NCI-H1694 (cell line): ENCODE measurements at regions not wholly inside any gene's neighbourhood (a gene's known extent, or its start where the extent isn't known, plus 50 kb on each side); places are given as distances from the start of the nearest gene placed in this dataset.

Experiments used
- DNase-seq: peaks from one replicate; lab custom pipeline; 2025; lab: John Stamatoyannopoulos, UW

DNA sequence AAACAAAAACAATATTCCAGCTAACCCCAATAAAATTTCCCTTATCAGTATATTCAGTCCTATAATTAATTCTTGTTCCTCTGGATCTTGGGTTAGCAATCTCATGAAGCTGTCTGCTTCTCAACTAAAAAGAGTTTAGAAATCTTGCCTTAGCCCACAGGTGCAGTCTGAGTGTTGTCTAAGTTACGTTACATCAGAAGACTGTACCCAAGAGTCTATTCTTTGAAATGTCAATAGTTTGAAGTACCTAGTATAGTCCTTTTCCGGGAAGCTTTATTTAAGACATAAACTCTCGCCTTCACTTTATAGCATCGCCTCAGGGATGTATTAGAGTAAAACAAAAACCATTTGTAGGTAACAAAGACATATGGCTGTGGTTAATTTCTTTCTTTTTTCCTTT lies 465.1 kb downstream of the FUT8 start:
- no peak for DNase-seq

GRCh38 chr14:65878586-65878985 lies 466.1 kb downstream of the FUT8 start:
- no peak for DNase-seq

DNA sequence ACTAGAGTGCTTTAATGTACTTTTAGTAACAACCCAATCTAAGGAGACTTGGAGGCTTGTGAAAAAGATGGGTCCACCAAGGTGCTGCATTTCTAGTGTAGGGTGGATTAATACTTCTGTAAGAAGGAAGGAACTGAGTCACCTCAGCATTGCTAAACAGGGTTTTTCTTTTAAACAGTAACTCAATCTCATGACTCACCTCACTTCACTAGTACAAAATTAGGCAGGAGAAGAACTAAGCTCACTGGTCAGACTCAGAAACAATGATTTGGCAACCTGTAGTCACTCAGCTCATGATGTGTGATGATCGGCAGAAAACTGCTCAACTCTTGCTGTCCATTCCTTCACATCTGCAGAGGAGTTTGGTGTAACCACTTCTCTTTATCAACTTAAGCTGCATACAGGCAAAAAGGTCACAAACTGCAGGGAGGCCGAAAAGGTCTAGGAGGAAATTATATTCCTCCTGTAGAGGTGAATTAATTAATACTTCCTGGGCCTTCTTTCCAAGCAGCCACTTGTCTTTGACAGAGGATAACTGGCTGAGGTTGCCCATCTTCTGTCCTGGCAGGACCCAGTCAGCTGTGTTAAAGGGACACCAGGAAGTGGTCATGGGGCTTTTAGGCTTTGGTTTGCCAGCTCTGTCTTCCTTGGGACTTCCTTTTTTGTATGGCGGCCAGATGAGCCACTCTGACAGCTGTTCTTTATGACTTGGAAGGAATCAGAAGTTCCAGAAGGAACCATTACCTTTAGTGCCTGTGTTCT lies 466.9 kb downstream of the FUT8 start:
- DNase-seq, result no peak

- no peak for DNase-seq
Measured at GRCh38 chr14:65880507-65880906, 468.0 kb downstream of the FUT8 start.

- no peak for DNase-seq
Measured at GRCh38 chr14:65881642-65882041, 469.1 kb downstream of the FUT8 start.

GRCh38 chr14:65888677-65889076 lies 476.1 kb downstream of the FUT8 start:
- no peak for DNase-seq

DNA sequence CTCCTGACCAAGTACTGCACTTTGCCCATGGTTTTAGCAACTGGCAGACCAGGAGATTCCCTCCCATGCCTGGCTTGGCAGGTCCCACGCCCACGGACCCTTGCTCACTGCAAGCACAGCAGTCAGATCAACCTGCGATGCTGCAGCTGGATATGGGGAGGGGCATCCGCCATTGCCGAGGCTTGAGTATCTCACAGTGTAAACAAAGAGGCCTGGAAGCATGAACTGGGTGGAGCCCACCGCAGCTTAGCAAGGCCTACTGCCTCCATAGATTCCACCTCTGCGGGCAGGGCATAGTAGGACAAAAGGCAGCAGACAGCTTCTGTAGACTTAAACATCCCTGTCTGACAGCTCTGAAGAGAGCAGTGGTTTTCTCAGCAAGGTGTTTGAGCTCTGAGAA lies 479.8 kb downstream of the FUT8 start:
- no peak for DNase-seq

- DNase-seq, result no peak
Measured at GRCh38 chr14:65900164-65900563, 487.6 kb downstream of the FUT8 start.

DNA sequence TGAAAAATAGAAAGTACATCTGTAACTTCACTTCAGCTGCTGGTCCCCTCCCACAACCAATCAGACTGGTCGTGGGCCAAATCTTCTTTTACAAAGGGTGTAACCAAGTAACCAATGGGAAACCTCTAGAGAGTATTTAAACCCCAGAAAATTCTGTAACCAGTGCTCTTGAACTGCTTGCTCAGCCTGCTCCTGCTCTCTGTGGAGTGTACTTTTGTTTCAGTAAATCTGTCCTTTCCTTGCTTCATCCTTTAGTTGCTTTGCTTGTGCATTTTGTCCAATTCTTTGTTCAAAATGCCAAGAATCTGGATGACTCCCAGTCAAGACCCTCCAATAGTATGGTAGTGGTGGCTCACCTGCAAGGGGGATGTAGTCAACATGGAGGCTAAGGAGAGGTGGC lies 489.1 kb downstream of the FUT8 start:
- DNase-seq, result no peak

GRCh38 chr14:65904988-65905387 lies 492.5 kb downstream of the FUT8 start:
- no peak for DNase-seq

GRCh38 chr14:65906344-65906743 lies 493.8 kb downstream of the FUT8 start:
- DNase-seq, result no peak

DNA sequence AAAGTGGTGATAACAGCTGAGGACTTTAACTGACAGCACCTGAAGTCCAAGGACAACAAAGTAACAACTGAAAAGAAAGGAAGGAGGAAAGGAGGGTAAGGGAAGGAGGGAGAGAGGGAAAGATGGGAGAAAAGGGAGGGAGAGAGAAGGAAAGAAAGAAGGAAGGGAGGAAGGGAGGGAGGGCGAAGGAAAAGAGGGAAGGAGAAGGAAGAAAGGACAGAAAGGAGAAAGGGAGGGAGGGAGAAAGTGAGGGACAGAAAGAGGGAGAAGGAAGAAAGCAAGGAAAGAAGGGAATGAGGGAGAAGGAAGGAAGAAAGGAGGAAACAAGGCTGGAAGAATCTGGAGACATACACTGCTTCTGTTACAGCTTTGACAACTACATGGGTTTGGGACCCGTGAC lies 494.4 kb downstream of the FUT8 start:
- no peak for DNase-seq

GRCh38 chr14:65910108-65910786 lies 497.7 kb downstream of the FUT8 start:
- no peak for DNase-seq

GRCh38 chr14:65915125-65915524 lies 502.6 kb downstream of the FUT8 start:
- DNase-seq, result no peak

DNA sequence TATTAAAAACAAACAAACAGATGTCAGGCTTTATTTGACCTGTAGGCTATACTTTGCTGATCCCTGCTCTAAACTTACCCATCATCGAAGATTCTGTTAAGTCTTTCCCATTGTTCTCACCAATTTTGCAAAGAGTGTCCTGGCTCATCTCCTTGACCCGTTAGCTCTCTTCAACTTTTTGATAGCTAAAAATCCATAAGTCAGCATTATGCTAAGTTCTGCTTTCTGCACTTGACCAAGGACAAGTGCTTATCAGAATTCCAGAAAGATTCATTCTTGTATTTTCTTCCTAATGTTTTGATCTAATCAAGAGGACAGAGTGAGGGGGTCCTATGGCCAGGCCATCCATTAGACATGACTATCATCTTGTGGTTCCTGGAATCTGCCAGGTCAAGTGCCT lies 503.5 kb downstream of the FUT8 start:
- DNase-seq, result no peak

GRCh38 chr14:65920996-65921395 lies 508.5 kb downstream of the FUT8 start:
- DNase-seq, result no peak

- DNase-seq, result peak; percentile 13
Measured at GRCh38 chr14:65922142-65922541, 509.6 kb downstream of the FUT8 start.

GRCh38 chr14:65926504-65926903 lies 514.0 kb downstream of the FUT8 start:
- no peak for DNase-seq

GRCh38 chr14:65926935-65927700 lies 514.6 kb downstream of the FUT8 start:
- no peak for DNase-seq

DNA sequence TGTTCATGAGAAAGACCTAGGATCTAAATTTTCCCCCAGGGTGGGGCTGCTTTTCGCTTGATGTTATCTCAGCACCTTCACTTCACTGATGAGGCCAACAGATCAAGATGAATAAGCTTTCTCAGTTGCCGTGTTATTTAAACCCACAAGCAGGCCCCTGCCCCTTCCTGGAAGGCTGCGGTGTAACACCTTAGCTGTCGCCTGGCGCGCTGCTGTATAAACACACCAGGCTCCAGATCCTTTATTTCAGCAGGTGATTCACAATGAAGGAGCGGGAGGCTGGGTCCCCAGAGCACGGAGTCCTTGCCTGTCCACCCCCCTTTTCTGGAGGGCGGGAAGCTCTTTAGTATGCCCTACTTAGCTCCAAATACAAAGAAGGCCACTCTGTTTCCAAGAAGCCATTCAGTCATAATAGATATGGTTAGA lies 515.4 kb downstream of the FUT8 start:
- no peak for DNase-seq

- no peak for DNase-seq
Measured at GRCh38 chr14:65928995-65929394, 516.5 kb downstream of the FUT8 start.

- no peak for DNase-seq
Measured at GRCh38 chr14:65933400-65934069, 521.0 kb downstream of the FUT8 start.
